NCI-H2227 (cell line): ENCODE measurements at regions not wholly inside any gene's neighbourhood (a gene's known extent, or its start where the extent isn't known, plus 50 kb on each side); places are given as distances from the start of the nearest gene placed in this dataset.
"Not testable (repeated sequence)": the region's sequence is repeated elsewhere in the genome, so short reads cannot be mapped to it uniquely, and the experiment has no call there.

Source experiments
- DNase-seq: peaks from one replicate; lab custom pipeline; 2025; ENCODE audit not compliant: unreplicated experiment; lab: John Stamatoyannopoulos, UW

GRCh38 chr14:25887251-25887878 is 710.5 kb downstream of the NOVA1 start:
- DNase-seq, result no peak

GRCh38 chr14:25884657-25885056 is 713.2 kb downstream of the NOVA1 start:
- DNase-seq, result no peak

- DNase-seq, result no peak
These were observed 714.9 kb downstream of the NOVA1 start for GRCh38 chr14:25882899-25883298.

GRCh38 chr14:25875475-25875874 is 722.4 kb downstream of the NOVA1 start:
- no peak for DNase-seq

GRCh38 chr14:25869854-25870253 is 728.0 kb downstream of the NOVA1 start:
- DNase-seq, result no peak

- no peak for DNase-seq
These were observed 729.1 kb downstream of the NOVA1 start for GRCh38 chr14:25868521-25869314.

- DNase-seq, result no peak
These were observed 736.4 kb downstream of the NOVA1 start for GRCh38 chr14:25861406-25861805.

- no peak for DNase-seq
These were observed 749.2 kb downstream of the NOVA1 start for GRCh38 chr14:25848601-25849000.

- no peak for DNase-seq
These were observed 751.6 kb downstream of the NOVA1 start for GRCh38 chr14:25846246-25846645.

- no peak for DNase-seq
These were observed 754.1 kb downstream of the NOVA1 start for GRCh38 chr14:25843481-25844470.

- no peak for DNase-seq
These were observed 756.6 kb downstream of the NOVA1 start for GRCh38 chr14:25841226-25841625.

- peak; percentile 58 for DNase-seq
These were observed 760.3 kb downstream of the NOVA1 start for GRCh38 chr14:25837551-25837965.

- peak; percentile 76 for DNase-seq
These were observed 761.2 kb downstream of the NOVA1 start for GRCh38 chr14:25836636-25837035.

GRCh38 chr14:25833341-25834126 is 764.3 kb downstream of the NOVA1 start:
- DNase-seq, result peak; percentile 77

GRCh38 chr14:25832585-25832984 is 765.2 kb downstream of the NOVA1 start:
- DNase-seq, result no peak

GRCh38 chr14:25828562-25828961 is 769.3 kb downstream of the NOVA1 start:
- DNase-seq, result no peak

- DNase-seq, result no peak
These were observed 771.7 kb downstream of the NOVA1 start for GRCh38 chr14:25826105-25826504.

GRCh38 chr14:25820368-25820767 is 770.4 kb upstream of the STXBP6 start:
- no peak for DNase-seq

- DNase-seq, result not testable (repeated sequence)
These were observed 764.7 kb upstream of the STXBP6 start for GRCh38 chr14:25814622-25815021.

GRCh38 chr14:25803386-25804018 is 753.6 kb upstream of the STXBP6 start:
- no peak for DNase-seq
